H4 (cell line): ENCODE measurements at regions not wholly inside any gene's neighbourhood (a gene's known extent, or its start where the extent isn't known, plus 50 kb on each side); places are given as distances from the start of the nearest gene placed in this dataset.
"Not testable (repeated sequence)": the region's sequence is repeated elsewhere in the genome, so short reads cannot be mapped to it uniquely, and the experiment has no call there.

Source experiments
- DNase-seq: peaks from one replicate; pipeline ENCODE4 v3.0.0-alpha.2; 2015; ENCODE audit warnings: low spot score

DNA sequence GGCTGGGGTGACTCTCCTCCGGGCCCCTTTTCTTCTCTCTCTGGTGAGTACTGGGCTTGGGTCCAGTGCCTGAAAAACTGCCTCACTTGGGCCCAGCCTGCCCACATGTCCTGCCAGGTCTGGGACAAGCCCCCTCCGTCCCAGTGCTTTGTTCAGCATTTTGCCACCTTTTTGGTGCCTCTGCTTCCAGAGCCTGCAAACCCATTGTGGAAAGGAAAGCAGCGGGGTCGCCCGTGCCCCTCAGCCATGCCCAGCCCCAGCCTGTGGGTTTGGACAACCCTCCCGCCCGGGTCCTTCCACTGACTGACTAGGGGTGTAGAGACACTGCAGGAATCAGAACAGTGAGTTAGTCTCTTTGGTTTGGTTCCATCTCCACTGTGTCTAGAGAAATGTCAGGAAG is 140.7 kb upstream of the ALKAL2 start:
- DNase-seq: no peak

DNA sequence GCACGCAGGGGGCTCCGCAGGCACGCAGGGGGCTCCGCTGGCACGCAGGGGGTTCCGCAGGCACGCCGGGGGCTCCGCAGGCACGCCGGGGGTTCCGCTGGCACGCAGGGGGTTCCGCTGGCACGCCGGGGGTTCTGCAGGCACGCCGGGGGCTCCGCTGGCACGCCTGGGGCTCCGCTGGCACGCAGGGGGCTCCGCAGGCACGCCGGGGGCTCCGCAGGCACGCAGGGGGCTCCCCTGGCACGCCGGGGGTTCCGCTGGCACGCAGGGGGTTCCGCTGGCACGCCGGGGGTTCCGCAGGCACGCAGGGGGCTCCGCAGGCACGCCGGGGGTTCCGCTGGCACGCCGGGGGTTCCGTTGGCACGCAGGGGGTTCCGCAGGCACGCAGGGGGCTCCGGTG is 138.8 kb upstream of the ALKAL2 start:
- not testable (repeated sequence) for DNase-seq

DNA sequence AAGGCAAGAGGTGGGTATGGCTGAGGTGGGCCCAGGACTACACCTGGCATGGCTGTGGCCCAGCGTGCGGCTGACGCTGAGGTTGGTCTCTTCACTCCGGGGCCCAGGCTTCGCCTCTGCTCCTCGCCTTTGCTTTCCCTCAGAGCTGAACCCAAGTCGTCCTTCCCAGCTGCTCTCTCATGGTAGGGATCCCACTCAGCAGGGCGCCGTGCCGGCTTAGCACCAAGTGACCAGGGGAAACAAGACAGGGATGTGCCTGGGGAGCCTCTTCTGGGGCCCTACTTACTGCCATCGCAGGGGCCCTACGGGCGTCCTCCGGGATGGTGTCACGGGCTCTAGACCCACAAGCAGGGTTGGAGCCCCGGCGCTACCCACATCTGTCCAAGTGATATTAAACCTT is 138.1 kb upstream of the ALKAL2 start:
- DNase-seq: no peak

DNA sequence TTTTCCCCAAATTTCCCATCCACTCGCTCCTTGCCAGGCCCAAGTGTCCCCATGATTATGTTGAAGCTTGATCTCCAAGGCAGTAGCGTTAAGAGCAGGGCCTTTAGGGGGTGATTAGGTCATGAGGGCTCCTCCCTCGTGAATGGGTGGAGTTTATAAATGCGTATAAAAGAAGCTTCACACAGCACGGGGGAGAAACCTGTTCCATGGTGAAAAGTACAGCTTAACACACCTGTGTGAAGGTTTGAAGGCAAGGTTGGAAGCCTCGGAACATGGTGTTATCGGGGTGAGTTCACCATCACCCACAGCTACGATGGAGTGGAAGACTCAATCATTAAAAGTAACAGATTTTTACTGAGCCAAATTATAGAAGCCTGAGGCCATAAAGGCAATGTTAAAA is 137.4 kb upstream of the ALKAL2 start:
- DNase-seq: no peak

DNA sequence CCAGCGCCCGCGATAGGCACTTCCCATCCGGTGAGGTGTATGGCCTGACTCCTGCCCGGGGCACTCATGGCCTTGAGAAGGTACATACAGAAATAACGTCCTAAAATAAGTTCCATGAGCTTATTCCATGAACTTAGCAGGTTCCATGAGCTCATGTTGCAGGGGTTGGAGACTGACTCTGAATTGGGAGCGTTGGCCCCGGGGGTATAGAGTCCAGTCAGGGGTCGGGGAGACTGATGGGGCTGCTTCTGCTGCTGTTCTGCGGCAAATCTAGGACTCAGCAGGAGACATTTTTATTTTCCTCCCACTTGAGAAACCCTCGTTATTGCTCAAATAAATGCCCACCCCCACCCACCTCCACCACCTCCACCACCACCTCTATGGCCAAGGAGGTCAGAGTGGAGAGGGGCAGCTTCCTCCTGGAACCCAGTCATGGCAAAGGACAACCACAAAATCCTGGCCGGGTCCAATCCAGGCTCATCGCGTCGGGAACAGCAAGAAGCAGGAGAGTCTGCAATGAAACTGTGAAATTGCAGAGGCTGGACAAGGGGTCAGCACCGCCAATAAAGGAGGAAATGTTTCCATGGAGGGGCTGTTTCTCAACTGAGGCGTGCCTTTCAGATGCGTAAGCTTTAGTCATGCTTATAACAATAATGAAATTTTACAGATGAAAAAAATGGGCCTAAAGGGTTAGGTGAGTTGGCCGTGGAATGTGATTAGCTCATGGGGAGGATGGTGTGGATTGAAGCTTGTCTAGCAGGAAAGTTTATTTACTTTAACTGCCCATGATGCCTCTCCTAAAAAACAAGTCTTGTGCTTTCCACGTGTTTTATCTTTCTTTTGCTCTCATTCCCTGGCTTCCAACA is 136.6 kb upstream of the ALKAL2 start:
- no peak for DNase-seq

DNA sequence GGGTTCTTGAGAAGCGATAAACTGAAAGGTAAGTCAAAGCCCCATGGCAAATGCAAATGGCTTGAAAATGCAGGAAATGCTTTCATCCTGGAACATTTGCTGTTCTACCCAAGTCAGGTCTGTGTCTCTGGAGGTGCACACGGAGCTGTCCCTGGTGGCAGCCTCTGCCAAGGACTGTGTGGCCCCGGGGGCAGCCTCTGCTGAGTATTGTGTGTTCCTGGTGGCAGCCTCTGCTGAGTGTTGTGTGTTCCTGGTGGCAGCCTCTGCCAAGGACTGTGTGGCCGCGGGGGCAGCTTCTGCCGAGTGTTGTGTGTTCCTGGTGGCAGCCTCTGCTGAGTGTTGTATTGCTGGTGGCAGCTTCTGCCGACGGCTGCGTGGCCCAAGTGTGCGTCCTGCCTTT is 135.6 kb upstream of the ALKAL2 start:
- DNase-seq: no peak

DNA sequence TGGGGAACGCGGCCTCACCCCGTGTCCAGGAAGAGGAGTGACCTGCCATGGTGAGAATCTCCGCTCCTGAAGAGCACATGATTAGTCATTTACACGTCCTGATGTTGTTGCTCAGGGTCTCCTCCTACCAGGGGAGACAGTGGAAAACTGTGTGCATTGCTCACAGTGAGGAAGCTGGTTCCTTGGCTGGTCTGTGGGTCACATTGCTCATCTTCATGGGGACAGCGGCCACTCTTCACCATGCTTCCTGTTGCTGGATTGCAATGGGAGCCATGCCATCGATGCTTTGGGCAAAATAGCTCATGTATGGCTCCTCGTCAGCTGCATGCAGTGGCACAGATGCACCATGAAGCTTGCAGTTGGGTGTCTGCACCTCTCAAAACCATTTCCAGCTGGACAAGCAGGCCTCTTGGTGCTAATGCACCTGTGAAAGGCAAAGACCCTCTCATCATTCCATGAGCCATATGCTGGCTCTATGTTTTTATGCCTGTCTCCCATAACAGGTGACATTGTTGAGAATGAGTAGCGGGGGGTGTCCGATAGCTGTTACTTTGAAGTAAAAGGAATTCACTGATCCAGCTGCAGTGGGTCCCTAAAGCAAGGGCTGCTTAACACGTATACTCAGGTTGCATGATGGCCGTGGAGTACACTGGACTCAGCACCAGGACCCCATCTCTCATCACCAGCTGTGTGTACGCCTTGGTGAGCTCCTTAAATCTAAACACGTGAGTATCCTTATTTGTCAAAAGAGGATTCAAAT is 135.0 kb upstream of the ALKAL2 start:
- DNase-seq: no peak

DNA sequence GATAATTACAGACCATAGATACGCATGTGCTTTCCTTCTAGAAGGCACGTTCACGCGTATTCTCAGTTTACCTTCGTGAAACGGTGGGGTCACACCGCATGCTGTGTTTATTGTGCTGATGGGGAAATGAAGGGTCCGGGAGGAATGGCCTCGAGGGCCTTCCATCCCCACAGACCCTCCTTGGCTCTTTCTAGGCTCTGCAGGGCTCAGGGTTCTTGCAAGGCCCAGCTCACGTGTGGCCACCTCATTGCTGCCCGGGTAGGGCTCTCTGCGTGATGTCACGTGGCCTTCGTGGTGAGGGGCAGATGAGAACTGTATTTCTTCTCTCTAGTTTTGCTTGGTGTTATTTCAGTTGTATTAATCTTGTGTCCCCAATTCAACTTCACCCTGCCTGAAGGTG is 133.5 kb upstream of the ALKAL2 start:
- DNase-seq: no peak

DNA sequence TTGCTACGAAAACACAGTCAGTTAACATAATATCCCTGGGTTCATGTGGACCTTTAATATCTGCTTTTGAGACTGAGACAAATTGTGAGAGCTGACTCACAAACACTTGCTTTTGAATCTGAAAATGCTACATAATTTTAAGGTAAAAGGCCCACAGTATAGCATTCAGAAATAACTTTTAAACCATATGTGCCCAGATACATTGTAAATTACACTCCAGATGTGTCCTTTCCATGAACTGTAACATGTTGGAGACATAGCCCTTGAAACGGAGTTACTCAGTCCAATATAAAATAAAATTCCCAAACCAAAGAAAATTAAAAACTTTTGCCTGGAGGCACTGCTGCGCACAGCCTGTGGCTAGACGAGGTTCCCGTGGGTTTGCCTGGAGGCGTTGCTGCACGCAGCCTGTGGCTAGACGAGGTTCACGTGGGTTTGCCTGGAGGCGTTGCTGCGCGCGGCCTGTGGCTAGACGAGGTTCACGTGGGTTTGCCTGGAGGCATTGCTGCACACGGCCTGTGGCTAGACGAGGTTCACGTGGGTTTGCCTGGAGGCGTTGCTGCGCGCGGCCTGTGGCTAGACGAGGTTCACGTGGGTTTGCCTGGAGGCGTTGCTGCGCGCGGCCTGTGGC is 131.9 kb upstream of the ALKAL2 start:
- DNase-seq: no peak

DNA sequence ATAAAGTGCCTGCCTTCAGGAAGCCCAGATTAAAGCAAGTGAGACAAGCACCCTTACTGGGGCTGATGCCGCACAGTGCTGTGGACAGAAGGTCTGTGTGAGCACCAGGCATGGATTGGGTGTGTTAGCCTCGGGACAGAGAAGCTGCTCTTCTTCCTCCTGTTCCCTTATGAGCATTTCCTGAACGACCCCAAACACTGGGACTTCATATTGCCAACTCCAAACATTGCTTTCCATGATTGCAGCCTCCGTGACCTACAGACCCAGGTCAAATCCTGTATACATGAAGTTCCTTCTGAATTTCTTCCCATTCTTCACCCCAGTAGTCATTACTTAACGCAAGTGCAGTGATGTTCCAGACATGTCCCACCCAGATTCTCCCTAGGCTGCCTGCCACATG is 129.8 kb upstream of the ALKAL2 start:
- DNase-seq: no peak

DNA sequence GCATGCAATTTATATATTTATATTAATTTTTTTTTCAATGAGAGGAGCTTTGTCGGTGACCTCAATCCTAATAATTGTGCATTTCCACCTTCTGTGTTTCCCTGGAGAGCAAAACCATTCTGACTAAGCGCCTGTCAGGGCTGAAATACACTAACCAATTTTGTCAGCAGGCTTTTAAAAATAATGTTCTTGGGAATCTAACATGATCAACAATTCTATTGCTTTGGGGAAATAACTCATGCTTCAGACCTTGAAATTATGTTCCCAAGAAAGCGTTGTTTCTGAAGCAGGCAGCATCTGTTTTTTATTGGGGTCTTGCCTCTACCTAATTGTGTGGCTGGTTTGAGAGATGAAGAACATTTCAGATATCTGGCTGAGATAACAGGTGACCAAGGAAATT is 129.1 kb upstream of the ALKAL2 start:
- no peak for DNase-seq

DNA sequence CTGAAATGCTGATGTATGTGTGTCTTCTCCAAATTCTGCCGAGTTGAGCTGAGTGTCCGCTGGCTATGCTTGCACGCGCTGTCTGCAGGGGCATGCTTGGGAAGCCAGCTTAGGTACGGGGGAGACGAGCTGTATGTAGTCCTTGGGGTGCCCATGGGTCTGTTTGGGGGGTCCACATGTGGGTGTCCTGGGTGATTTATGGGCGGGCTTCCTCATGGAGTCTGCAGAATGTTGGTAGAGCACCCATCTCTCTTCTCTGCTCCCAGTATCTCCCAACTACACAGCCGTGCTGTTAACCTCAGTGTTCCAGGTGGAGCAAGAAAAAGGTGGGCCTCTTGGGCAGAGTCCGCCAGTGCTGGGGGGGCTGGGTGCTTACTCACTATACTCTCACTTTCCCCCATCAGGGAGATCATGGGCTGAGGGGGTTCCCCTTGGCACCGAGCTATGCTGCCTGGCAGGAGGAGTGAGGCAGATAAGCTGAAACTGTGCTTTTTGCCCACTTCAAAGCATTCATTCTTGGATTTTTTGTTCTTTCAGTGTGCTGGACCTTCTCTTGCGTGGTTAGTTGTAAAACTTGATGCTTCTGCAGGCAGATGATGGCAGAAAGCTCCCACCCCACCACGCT is 128.2 kb upstream of the ALKAL2 start:
- no peak for DNase-seq

DNA sequence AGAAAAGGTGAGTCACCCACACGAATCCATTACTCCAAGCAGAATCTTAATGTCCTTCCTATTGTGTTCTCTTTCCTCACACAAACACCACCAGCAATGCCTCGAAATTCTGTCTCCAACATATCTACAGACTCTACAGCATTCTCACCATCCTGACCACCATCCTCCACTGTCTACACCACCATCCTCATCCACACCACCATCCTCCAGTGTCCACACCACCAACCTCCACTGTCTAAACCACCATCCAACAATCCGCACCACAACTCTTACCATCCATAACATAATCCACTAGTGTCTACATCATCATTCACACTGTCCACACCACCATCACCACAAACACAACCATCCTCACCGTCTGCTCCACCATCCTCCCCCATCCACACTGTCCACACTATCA is 121.6 kb upstream of the ALKAL2 start:
- DNase-seq: no peak

DNA sequence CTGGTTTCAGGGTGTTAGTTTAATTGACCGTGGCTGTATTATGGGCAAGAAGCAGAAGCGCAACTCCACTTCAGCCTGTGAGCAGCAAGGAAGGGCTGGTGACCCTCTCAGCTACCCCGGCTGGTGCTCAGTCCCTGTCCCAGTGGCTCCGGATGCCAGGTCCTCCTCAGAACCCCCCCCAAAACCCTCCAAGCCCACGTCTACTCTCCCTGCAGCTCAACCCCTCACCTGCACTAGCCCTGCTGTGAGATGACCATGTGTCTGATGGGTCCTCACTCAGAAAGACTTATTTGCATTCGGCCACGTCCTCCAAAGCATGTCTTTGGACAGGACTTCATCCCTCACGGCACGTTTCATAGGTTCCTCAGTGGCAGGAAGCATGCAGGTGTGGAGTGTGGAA is 119.7 kb upstream of the ALKAL2 start:
- no peak for DNase-seq

DNA sequence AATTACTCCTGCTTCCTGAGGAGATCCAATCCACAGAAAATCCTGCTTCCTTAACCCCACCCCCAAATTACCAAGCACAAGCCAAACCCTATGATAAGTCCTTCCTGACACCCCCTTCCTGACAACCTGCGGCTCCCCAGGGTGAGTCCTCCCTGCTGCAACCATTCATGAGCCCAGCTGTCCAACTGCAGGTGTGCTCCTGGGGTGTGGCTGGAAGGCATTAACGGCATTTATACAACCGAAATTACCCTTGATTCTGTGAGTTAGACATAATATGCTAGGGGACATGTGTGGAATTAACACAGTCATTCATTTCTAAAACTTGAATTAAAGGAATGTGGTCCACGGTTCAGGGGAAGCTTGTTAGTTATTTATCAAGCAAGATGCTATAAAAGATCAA is 119.0 kb upstream of the ALKAL2 start:
- no peak for DNase-seq

DNA sequence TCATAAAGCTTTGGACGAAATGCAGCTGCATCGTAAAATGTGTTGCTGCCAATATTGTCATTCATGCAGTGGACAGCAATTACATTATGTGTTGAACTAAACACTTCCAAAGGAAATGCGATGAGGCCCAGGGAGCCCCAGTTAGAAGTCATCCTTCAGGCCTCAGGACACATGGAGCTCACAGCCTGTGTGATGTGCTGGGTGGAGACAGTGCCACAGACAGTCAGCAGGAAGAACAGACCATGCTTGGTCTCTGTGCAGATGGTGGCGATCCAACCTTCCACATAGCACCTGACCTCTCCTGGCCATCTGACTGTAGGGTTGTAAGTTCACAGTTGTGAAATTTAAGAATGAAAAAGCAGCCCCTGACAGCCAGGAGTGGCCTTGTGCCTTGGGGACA is 118.3 kb upstream of the ALKAL2 start:
- DNase-seq: no peak

DNA sequence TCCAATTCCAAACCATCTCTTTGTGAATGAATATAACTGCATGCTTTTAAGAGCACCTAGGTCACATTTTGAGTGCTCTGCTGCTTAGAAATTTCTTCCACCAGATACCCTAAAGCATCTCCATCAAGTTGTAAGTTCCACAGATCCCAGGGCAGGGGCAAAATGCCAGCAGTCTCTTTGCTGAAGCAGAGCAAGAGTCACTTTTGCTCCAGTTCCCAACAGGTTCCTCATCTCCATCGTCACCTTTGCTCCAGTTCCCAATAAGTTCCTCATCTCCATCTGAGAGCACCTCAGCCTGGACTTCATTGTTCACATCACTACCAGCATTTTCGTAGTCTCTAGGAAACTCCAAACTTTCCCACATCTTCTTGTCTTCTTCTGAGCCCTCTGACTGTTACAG is 116.7 kb upstream of the ALKAL2 start:
- no peak for DNase-seq

DNA sequence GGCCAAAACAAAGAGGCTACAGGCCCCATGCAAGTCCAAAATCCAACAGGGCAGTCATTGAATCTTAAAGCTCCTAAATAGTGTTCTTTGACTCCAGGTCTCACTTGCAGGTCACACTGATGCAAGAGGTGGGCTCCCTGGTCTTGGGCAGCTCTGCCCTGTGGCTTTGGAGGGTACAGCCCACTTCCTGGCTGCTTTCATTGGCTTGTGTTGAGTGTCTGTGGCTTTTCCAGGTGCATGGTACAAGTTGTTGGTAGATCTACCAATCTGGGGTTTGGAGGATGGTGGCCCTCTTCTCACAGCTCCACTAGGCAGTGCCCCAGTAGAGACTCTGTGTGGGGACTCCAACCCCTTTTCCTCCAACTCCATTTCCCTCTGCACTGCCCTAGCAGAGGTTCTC is 115.8 kb upstream of the ALKAL2 start:
- no peak for DNase-seq

DNA sequence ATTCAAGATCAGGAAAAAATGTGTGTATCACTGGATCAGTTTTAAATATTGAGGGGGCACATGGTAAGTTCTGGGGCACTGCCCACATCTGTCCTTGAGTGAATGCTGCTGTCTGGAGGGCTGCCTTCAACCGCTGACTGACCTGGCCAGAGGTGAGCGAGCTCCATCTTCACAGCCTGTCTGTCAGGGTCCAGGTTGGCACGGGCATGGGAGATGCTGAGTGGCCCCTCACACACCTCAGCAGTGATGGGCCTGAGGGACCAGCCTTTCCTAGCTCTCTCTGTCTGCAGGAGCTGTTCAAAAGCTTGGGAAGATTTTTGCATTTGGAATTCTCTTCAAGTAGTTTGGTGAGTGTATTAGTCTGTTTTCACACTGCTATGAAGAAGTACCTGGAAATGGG is 114.8 kb upstream of the ALKAL2 start:
- DNase-seq: no peak

DNA sequence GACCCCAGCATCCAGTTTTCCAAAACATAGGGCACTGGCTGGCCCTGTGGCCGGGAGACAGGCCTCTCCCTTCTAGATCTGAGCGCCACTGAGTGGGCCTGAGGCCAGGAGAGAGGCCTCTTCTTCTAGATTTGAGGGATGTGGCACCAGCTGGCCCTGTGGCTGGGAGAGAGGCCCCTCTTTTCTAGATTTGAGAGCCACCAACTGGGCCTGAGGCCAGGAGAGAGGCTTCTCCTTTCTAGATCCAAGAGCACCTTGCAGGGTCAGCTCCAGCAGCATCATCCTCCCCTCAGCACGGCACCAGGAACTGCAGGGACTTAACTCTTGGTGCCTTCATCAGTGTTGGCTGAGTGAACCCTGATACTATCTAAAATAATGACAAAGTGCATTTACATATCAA is 114.3 kb upstream of the ALKAL2 start:
- DNase-seq: no peak

DNA sequence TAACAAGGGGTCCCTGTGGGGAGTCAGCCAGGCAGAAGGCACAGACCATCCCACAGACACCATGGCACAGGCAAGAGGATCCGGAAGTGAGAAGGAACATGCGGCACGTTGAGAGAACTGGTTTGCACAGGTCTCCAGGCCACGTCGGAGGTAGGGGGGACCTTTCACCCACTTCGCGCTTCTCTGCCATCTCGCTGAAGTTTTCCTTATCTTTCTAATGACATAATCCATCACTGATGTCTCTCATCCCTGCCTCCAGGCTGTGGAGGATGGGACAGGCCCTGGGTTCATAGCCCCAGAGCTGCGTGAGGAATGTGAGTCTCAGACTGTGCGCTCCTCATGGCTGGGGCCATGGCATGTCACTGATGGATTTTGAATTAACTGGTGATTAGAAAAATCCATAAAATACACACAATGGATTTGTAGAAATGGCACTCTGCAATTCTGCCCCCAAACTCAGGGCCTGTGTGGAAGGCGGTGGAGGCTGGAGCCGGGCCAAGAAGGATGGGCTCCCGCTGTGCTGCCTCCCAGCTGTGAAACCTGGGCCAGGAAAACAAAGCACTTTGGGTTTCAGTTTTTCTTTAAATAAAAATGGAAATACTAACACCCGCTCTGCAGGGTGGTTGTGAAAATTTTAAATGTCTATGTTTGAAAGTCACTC is 113.3 kb upstream of the ALKAL2 start:
- DNase-seq: no peak

DNA sequence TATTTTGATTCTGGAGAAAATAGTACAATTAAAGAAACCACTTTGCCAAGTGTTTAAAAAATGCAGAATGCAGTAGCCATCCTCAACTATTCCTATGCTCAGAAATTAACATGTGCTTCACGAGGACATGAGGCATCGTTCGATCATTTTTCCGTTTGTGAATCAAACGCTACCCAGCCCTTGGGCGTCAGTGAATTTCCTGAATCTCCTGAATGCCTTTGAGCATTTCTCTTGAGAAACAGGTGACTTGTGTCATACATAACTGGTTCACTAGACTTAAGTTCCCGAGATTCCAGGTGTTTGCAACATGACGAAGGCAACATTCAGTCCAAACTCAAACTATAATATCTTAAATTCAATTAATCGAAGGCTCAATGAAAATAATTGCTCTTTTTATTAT is 110.0 kb upstream of the ALKAL2 start:
- no peak for DNase-seq
